ENCODE measurements at regions not wholly inside any gene's neighbourhood (a gene's known extent, or its start where the extent isn't known, plus 50 kb on each side); places are given as distances from the start of the nearest gene placed in this dataset.

DNA sequence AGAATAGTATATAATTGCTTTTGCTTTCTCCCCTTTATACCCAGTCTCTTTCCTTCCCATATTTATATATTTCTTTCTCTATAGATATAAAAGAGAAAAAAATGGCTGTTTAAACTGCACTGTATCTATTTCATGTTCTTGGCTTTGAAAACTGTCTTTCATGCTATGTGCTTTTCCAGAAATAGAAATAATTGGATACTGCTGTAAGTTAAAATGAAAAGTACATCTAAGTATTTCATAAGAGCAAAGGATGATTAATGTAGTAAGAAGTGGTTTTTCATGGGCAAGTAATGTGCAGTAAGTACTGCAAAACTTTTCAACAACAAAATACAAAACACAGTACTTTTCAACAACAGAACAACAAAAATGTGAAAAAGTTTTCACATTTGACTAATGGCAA lies 237.9 kb downstream of the SNCA start:
- DNase-seq (ENCODE audit: low spot score) = no peak

DNA sequence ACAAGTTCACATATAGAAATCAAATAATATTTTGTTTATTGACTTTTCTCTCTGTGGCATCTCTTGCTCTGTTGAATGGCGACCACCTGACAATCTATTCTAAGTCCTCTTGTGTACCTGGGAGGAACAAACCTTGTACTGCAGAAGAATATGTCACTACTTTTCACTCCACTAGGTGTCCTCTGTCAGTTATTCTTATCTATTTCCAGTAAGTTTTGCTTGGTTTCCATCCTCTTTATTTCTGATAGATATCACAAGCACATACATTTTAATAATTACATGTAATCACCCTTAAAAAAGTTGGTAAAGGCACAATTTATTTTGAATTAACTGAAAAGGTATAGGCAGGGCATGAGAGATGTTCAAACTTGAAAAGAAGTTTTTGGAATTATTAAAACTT lies 238.4 kb downstream of the SNCA start:
- no peak for DNase-seq (ENCODE audit: low spot score)

DNA sequence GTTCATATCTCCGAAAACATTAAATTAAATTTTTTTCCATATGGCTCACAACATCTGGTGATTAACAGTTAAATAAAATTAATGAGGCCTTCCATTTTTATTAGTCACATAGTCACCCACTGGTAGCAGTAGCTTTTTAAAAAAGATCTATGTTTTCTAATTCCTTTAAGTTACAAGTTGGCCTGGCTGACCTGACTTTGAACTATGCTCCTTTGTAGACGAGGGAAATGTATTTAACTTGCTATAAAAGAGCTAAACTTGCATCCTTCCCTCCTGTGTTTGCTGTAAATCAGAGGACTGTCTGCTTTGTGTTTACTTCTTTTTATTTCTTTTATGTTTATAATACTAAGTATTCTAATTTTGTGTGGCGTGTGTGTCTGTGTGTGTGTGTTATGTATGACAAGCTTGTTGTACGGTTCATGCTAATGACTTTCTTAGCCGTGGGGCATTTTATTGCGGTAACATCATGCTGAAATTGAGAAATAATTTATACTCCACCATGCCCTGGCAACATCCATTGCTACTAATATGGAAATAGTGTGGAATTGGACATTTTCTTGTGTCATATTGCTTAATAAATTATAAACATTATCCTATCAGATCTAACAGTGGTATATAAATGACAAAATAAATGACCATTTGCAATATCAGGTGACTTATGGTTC lies 241.7 kb downstream of the SNCA start:
- no peak for DNase-seq (ENCODE audit: low spot score)

DNA sequence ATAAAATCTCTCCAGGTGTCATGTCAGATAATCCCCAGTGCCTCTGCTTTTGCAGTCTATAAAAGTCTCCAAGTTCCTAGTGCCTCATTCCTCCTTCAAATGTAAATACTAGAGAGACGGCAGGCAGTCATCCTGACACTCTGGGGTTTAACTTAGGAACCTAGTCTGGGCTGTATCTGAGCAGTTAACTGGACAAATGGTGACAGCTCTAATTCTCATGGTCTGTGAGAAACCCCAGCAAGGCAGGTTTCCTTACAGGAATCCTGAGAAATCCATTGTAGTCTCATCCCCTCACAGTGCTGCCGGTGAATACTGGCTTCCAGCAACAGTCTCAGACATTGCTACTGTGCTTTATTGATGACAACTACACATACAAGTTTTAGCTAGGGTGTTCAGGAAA lies 246.8 kb downstream of the SNCA start:
- no peak for DNase-seq (ENCODE audit: low spot score)

DNA sequence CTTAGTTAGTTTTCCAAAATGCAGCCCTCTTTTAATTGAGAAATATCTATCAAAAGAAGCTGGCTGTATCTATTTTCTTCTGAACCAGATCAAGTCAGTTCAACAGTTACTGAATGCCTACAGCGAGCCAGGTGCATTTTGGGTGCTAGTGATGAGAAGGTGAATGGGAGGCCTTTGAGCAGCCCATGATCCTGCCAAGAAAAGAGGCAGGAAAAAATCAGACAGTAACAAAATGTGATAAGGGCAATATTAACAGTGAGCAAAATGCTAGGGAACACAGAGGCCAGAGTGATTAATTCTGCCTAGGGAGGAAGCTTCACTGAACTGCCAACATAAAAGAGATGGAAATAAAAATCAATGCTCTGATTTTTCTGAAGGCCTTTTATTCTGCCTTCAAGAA lies 248.5 kb downstream of the SNCA start:
- no peak for DNase-seq (ENCODE audit: low spot score)

DNA sequence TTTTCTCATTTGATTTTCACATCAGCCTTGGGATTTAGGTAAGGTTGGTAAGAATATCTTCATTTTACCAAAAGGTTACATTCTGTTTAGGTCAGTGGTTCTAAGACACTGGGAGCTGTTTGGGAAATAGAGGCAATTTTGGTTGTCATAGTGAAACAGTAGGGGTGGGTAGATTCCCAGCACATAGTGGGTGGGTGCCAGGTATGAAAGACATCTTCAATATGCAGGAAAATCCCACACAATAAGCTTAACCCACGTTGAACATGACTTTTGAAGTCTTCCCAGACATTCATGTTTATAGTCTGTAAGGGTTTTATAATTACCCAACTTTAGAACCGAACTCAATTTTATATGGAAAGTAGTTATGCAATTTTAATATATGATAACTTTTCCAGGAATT lies 249.6 kb downstream of the SNCA start:
- no peak for DNase-seq (ENCODE audit: low spot score)

DNA sequence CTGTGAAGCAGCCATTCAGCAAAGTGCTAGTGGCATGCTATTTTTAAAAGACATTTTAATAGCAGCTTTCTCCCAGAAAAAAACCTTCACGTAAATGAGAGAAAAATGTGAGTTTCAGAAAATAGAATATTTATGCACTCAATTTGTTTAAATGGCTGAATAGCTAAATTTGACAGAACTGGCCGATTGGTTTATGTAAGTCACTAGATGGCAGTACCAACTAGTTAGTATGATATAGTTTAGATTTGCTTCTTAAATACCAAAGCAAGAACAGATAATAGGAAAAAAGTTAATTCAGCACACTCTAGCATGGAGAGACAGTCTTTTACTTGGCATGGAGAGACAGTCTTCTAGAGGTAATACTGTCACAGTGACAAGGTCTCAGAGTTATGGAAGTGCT lies 250.1 kb downstream of the SNCA start:
- DNase-seq (ENCODE audit: low spot score) = no peak

DNA sequence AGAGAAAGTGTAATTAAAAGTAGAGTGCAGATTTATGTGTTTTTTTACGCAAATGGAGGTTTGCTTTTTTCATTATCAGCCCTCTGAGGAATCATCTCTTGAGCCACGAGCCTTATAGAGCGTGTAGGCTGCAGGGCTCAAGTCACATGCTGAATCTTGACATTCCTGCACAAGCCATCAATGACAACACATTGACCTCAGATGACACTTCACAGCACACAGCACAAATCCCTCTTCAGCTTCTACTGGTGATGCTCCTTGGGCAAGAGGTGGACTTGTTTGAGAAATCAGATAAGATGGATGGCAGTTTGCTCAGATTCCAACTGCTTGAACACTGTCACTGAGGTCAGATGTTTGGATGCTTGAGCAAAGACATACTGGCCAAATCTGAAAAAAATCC lies 250.6 kb downstream of the SNCA start:
- DNase-seq (ENCODE audit: low spot score) = no peak

DNA sequence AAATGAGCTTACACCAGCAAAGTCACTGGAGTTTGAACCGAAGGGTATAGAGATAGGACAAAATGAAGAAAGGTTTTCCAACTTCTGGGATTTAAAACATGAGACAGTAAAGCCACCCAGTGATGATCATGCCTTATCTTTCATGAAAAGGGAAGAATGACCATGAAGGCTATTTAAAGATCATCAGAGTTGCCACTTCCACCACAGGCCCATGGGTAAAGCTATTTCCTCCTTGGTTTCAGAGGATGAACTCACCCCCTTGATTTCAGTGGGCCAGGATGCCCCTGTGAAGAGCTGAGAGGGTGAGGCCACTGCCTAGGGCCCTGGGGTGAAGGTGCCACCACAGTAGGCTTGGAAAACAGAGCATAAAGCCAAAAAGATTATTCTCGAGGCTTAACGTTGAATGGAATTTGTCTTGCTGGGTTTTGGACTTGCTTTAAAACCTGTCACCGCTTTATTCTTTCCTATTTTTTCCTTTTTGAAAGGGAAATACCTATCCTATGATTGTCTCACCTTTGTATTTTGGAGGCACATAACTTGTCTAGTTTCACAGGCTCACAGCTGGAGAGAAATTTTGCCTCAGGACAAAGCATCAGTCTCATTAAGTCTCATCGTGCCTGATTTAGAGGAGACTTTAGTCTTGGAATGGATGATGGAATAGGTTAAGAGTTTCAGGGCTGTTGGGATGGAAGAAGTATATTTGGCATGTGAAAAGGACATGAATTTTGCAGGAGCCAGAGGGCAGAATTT lies 254.0 kb downstream of the SNCA start:
- no peak for DNase-seq (ENCODE audit: low spot score)

DNA sequence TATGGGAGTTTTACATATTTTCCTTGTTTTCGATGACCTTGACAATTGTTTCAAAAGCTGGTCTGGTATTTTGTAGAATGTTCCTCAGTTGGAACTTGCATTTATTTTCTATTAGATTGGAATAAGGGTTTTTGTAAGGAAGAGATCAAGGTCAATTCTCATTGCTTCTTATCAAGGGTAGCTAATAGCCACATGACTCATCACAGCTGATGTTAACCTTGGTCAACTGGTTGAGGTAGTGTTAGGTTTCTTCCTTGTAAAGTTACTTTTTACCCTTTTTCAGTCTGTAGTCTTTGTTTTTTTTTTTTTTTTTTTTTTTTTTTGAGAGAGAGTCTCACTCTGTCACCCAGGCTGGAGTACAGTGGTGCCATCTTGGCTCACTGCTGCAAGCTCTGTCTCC lies 257.2 kb downstream of the SNCA start:
- no peak for DNase-seq (ENCODE audit: low spot score)

DNA sequence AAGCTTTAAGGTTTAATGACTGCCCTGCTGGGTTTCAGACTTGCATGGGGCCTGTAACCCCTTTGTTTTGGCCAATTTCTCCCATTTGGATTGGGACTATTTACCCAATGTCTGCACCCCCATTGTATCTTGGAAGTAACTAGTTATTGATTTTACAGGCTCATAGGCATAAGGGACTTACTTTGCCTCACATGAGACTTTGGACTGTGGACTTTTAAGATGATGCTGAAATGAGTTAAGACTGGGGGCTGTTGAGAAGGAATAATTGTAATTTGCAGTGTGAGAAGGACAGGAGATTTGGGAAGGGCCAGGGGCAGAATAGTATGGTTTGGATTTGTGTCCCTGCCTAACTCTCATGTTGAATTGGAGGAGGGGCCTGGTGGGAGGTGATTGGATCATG lies 260.7 kb downstream of the SNCA start:
- no peak for DNase-seq (ENCODE audit: low spot score)

DNA sequence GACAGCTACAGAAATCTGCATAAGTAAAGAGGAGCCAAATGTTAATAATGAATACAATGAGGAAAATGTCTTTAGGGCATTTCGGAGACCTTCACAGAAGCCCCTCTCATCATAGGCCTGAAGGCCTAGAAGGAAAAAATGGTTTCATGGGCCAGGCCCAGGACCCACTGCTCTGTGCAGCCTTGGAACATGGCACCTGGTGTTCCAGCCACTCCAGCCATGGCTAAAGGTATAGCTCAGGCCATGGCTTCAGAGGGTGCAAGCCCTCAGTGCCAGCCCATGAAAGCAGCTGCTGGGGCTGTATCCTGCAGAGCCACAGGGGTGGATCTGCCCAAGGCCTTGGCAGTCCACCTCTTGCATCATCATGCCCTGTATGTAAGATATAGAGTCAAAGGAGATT lies 261.1 kb downstream of the SNCA start:
- no peak for DNase-seq (ENCODE audit: low spot score)

DNA sequence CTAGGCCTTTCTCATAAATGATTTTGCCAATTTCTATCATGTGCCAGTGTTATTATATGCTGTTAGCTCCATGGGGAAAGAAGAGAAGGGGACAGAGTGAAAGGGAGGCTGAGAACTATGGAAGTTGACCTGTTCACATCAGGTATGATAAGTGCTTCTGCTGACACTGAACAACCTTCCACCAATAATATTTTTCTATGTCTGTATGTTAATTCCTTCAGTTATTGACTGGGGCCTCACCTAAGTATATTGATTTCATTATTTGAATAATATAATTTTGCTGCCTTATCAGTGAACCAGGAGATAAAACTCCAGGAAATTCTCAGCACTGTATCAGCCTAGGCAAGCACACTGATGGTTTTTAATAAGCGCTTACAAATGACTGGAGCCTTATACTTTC lies 262.8 kb downstream of the SNCA start:
- no peak for DNase-seq (ENCODE audit: low spot score)

DNA sequence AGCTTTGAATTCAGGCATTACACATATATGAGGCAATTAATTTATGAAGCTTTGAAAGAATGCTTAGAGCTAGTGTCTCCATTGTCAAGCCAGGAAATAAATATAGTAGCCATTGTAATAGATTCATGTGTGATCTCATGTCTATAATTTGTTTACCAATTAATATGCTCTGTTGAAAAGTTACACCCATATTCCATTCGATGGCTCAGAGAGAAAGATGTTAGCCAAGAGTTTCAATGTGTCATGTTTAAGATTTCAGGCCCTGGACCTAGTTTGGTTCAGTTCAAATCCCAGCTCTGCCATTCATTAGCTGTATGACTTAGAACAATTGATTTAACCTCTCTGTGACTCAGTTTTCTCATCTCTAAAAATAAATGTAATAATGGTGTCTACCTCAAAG lies 263.3 kb downstream of the SNCA start:
- no peak for DNase-seq (ENCODE audit: low spot score)

DNA sequence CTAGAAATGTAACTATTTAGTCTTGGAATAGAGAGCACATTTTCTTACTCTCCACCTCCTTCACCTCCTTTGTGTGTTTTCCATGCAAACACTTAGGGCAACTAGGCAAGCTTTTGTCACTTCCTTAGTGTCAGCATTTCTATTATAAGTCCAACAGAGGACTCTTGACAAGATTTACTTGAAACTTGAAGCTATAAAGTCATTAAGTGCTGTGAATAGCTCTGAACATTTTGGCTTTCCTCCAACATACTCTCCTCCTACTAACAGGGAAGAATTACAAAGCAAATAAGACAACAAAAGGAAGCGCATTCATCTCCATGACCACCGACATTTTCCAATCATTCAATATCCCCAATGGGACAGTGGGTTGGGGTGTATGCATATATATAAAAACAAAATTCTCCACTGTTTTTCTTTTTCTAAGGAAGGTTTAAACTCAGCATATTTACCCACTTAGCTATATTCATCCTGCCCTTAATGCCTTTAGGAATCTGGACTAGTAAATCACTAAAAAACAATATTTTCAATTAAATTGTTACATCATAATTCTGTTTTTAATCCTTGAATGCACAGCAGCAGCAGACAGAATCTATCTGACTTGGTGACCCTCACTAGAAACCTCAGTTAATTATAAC lies 264.6 kb downstream of the SNCA start:
- no peak for DNase-seq (ENCODE audit: low spot score)

DNA sequence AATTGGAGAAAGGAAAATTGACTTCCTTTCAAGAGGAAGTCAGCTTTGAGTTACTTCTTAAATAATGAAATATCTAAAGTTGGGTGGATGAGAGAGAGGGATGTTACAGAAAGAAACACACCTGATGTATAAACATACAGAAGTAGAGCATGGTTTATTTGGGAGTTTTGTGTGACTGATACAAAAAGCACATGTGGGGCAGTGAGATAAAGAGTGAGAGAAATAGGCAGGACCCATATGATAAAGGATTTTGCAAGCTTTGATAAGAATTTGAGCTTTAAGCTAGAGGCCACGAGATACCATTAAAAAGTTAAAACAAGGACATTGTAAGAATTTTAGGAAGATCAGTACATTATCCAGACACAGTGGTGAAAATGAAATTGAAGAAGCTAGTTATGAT lies 263.3 kb upstream of the GPRIN3 start:
- DNase-seq (ENCODE audit: low spot score) = no peak

DNA sequence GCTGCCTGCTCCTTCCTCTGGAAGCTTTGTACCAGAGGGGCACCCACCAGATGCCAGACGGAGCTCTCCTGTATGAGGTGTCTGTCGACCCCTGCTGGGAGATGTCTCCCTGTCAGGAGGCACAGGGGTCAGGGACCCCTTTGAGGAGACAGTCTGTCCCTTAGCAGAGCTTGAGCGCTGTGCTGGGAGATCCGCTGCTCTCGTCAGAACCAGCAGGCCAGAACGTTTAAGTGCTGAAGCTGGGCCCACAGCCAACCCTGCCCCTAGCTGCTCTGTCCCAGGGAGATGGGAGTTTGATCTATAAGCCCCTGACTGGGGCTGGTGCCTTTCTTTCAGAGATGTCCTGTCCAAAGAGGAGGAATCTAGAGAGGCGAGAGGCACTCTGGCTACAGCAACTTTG lies 260.3 kb upstream of the GPRIN3 start:
- no peak for DNase-seq (ENCODE audit: low spot score)

DNA sequence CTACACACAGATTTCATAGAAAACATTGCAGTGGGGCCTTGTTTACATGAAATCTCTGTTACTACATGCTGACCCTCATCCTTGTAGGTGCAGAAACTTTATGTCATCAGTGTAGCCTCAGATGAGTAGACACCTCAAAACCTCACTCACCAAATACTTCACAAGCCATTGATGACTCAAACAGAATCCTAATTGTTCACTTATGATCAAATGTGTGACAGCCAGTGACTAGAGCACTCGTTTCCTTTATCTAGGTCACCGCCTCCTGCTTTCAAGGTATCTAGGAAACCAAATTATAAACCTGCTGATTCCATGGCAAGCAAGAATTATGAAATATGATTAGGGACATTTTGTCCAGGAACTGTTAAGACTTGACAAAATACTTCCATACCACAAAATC lies 255.8 kb upstream of the GPRIN3 start:
- DNase-seq (ENCODE audit: low spot score) = no peak

DNA sequence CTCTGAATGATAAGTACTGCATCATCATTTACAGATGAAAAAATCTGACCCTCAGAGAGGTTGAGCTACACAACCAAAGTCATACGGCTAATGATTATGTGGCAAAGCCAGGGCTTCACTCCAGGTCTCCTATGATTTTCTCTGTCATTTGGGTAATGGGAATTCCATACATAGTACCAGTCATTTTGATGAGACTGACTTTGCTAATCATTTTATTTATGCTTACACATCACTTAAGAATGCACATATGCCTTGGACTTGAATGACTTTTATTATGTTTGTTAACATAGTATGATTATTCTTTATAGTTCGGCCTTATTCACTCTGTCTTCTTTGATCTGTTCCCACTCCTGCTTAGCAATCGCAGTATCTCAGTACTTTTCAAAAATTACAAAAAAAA lies 255.1 kb upstream of the GPRIN3 start:
- no peak for DNase-seq (ENCODE audit: low spot score)

DNA sequence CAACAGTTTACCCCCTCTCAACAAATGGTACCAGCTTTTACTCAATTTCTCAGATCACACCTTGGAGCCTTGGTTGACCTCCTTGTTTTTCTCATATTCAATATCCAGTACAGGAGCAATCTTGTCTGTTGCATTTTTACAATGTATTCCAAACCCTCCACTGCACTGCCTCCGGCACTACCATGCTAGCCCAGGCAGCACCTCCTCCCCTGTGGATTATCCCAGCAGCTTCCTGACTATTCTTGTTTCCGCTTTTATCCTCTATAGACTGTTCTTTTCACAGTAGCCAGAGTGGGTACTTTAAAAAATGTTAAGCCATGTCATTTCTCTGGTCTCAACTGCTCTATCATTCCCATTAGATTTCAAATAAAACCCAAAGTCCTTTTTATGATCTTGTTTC lies 253.4 kb upstream of the GPRIN3 start:
- DNase-seq (ENCODE audit: low spot score) = no peak

DNA sequence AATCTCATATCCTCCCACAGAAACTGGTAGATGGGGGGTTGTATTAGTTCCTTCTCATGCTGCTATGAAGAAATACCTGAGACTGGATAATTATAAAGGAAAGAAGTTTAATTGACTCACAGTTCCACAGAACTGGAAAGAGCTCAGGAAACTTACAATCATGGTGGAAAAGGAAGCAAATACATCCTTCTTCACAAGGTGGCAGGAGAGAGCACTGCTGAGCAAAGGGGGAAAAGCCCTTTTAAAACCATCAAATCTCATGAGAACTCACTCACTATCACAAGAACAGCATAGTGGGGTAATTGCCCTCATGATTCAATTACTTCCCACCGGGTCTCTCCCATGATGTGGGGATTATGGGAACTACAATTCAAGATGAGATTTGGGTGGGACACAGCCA lies 250.5 kb upstream of the GPRIN3 start:
- no peak for DNase-seq (ENCODE audit: low spot score)

DNA sequence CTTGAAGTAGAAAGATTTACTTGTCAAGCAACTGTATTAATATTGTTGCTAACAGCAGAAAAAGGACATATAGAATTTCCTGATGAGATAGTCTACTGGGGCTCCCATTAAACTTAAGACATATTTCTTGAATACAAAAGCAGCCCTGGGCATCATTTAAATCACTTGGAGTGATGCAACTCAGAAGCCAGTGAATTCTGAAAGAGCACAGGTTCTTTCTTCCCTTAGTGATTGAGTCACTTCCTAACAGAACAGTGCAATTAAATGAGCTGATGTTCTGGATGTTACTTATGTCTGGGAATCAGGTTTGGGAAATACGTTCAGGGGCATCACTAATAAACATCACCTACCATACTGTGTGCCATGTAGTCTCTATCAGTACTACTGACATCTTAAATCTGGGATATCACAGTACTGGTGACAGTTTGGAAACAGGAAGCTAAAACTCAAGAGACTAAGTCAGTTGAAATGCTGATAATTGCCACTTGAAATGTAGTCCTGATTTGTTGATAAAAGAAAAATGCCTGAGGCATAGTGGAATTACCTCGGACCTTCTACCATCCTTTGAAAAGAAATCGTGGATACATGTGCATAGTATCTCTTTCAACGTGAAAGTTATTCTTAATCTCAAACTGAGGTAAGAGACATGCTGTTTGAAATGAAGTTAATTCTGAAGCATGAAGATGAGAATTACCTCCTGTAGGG lies 249.2 kb upstream of the GPRIN3 start:
- no peak for DNase-seq (ENCODE audit: low spot score)

DNA sequence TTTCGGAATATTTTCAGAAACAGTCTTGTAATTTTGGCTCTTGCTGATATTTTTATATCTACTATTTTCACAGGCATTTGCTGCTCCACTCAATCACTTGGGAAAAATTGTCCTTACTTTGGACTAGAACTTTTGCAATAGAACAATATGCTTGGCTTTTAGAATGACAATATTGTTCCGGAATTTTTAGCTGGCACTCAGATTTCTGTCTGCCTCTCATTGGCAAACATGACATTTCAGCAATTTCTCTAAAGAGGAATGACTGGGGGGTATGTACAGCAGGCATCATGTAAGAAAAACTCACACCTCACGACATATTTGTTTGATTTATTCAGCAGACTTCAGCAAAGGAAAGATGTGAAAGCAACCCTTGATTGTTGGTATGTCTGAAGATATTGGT lies 243.6 kb upstream of the GPRIN3 start:
- no peak for DNase-seq (ENCODE audit: low spot score)
